Trophoblast cell (in vitro differentiated cells and primary cell): ENCODE measurements at regions not wholly inside any gene's neighbourhood (a gene's known extent, or its start where the extent isn't known, plus 50 kb on each side); places are given as distances from the start of the nearest gene placed in this dataset.

Source experiments
- DNase-seq, 2 donors: peaks; one replicate each; pipeline ENCODE4 v3.0.0-alpha.2; 2016
- H2AFZ ChIP-seq: 2 replicates; pipeline ENCODE4 v1.6.1; 2013; ENCODE audit warnings: low read length, moderate library complexity, mild to moderate bottlenecking; ENCODE audit not compliant: insufficient read depth, poor library complexity
- H2AK5ac ChIP-seq: 2 replicates; pipeline ENCODE4 v1.6.1; 2013; ENCODE audit warnings: mild to moderate bottlenecking, low read length
- H2BK120ac ChIP-seq: 2 replicates; pipeline ENCODE4 v1.6.1; 2013; ENCODE audit warnings: low read length, mild to moderate bottlenecking, moderate library complexity; ENCODE audit not compliant: insufficient read depth, poor library complexity
- H2BK12ac ChIP-seq: 2 replicates; pipeline ENCODE4 v1.6.1; 2013; ENCODE audit warnings: mild to moderate bottlenecking, low read length, moderate library complexity
- H2BK5ac ChIP-seq: 2 replicates; pipeline ENCODE4 v1.6.1; 2013; ENCODE audit warnings: low read length, low read depth, moderate library complexity, mild to moderate bottlenecking; ENCODE audit not compliant: poor library complexity
- H3K14ac ChIP-seq: 2 replicates; pipeline ENCODE4 v1.6.1; 2013; ENCODE audit warnings: mild to moderate bottlenecking, low read length
- H3K18ac ChIP-seq: 2 replicates; pipeline ENCODE4 v1.6.1; 2013; ENCODE audit warnings: mild to moderate bottlenecking, low read length
- H3K23ac ChIP-seq: 2 replicates; pipeline ENCODE4 v1.6.1; 2013; ENCODE audit warnings: low read length
- H3K27ac ChIP-seq: 2 replicates; pipeline ENCODE4 v1.5.1; 2013; ENCODE audit warnings: low read depth, mild to moderate bottlenecking, inconsistent platforms, low read length, moderate library complexity
- H3K27me3 ChIP-seq: 2 replicates; pipeline ENCODE4 v1.6.1; 2013; ENCODE audit warnings: inconsistent platforms, mild to moderate bottlenecking, low read length, moderate library complexity; ENCODE audit not compliant: insufficient read depth
- H3K36me3 ChIP-seq, 2 experiments: 1 replicate in 1 of 2; 2 replicates in 1 of 2; pipeline ENCODE4 v1.6.1; 2013; ENCODE audit warnings: low read length in 2 of 2, mild to moderate bottlenecking in 2 of 2, moderate library complexity in 1 of 2; ENCODE audit not compliant: insufficient read depth in 2 of 2, control insufficient read depth in 1 of 2
- H3K4ac ChIP-seq: 2 replicates; pipeline ENCODE4 v1.6.1; 2013; ENCODE audit warnings: low read depth, mild to moderate bottlenecking, low read length, moderate library complexity
- H3K4me1 ChIP-seq, 2 experiments: 1 replicate in 1 of 2; 2 replicates in 1 of 2; pipeline ENCODE4 v1.6.1; 2013; ENCODE audit warnings: low read length in 2 of 2, mild to moderate bottlenecking in 2 of 2, moderate library complexity in 1 of 2; ENCODE audit not compliant: insufficient read depth in 2 of 2, control insufficient read depth in 1 of 2
- H3K4me2 ChIP-seq: 2 replicates; pipeline ENCODE4 v1.6.1; 2013; ENCODE audit warnings: inconsistent platforms, mild to moderate bottlenecking, low read length, moderate library complexity
- H3K4me3 ChIP-seq: 2 replicates; pipeline ENCODE4 v1.5.1; 2013; ENCODE audit warnings: mild to moderate bottlenecking, low read depth, low read length, inconsistent platforms
- H3K79me1 ChIP-seq: one replicate; pipeline ENCODE4 v1.6.1; 2013; ENCODE audit warnings: low read length
- H3K79me2 ChIP-seq: 2 replicates; pipeline ENCODE4 v1.6.1; 2013; ENCODE audit warnings: low read length, mild to moderate bottlenecking; ENCODE audit not compliant: control insufficient read depth, insufficient read depth, poor library complexity
- H3K9ac ChIP-seq: 2 replicates; pipeline ENCODE4 v1.6.1; 2013; ENCODE audit warnings: mild to moderate bottlenecking, low read length
- H3K9me3 ChIP-seq: 2 replicates; pipeline ENCODE4 v1.6.1; 2013; ENCODE audit warnings: low read depth, mild to moderate bottlenecking, control low read depth, inconsistent platforms, low read length; ENCODE audit not compliant: insufficient read depth
- H4K12ac ChIP-seq: 2 replicates; pipeline ENCODE4 v1.6.1; 2013; ENCODE audit warnings: low read depth, mild to moderate bottlenecking, low read length, moderate library complexity
- H4K8ac ChIP-seq: 2 replicates; pipeline ENCODE4 v1.6.1; 2013; ENCODE audit warnings: low read depth, mild to moderate bottlenecking, low read length, moderate library complexity
- H4K91ac ChIP-seq: one replicate; pipeline ENCODE4 v1.6.1; 2013; ENCODE audit warnings: low read depth, mild to moderate bottlenecking, low read length, moderate library complexity
- WGBS: extraction: QIAGEN DNeasy Blood & Tissue Kit; methylation state at CpG from one replicate; pipeline ENCODE4 v1.1.7; 2013; ENCODE audit warnings: missing lambda C conversion rate; ENCODE audit not compliant: insufficient read length, insufficient coverage; ENCODE audit errors: extremely low coverage; 5-methylcytosine and 5-hydroxymethylcytosine counted together

DNA sequence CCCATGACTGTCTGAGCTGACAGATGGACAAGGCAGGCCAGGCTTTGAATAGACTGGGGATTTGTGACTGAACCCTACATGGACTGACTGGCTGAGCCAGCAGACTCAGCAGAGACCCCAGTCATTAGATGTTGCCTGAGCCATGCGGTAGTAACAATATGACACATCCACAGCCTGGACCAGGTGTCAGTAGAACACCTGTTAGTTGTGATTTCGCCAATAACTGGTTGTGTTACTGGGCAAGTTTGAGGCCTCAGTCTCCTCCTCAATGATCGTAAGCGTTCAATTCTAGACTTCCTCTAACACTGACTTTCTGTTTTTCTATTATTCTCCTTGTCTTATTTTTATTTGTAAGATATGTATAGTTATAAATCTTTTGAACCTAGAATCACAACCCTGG, 311.9 kb upstream of the MAP3K7 start:
- DNase-seq = no peak
- Histone ChIP-seq H3K14ac (no peak overlapping the region), H2AFZ (no peak overlapping the region), H3K4me3 (no peak overlapping the region), H3K18ac (no peak overlapping the region), H3K4ac (no peak overlapping the region), H2AK5ac (no peak overlapping the region), H4K91ac (no peak overlapping the region), H2BK12ac (no peak overlapping the region), H2BK5ac (no peak overlapping the region), H3K9me3 (no peaks in the 10 kb centered on the region), H3K4me1 (peaks cover 0 to 2% of the 10 kb centered on the region in 2 experiments), H3K79me1 (no peaks in the 10 kb centered on the region), H2BK120ac (no peak overlapping the region), H3K4me2 (no peak overlapping the region), H3K9ac (no peak overlapping the region), H3K79me2 (no peaks in the 10 kb centered on the region), H3K23ac (no peak overlapping the region), H4K8ac (no peak overlapping the region), H3K27ac (no peak overlapping the region), H3K27me3 (no peaks in the 10 kb centered on the region), H3K36me3 (no peaks in the 10 kb centered on the region), H4K12ac (no peak overlapping the region)
- no CpG with 5 or more reads among the region's 4 CpGs for WGBS

DNA sequence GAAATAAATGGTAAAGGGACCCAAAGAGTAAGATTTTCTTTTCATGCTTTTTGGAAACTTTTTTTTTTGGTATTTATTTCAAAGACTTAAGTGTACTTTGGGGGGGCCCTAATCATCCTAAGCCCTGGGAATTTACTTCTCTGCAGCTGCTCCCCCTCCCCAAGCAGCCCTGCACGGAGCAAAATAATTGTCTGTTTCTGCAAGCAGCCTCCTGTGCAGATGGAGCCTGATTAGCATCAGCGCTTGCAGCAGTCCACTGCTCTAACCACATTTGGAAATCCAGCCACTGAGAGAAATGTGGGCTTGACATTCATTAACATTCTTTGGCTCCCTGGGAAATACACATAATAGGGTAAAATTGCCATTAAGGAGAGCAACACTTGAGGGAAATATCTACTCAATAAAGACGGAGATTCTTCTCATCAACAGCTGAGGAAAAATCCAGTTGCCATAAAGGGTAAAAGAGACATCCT, 309.2 kb upstream of the MAP3K7 start:
- DNase-seq = peak; percentile 4 to 23
- Histone ChIP-seq H3K27me3 (no peaks in the 10 kb centered on the region), H3K4me3 (no peak overlapping the region), H3K23ac (no peak overlapping the region), H3K4ac (no peak overlapping the region), H4K8ac (no peak overlapping the region), H2BK5ac (no peak overlapping the region), H3K9me3 (no peaks in the 10 kb centered on the region), H4K91ac (no peak overlapping the region), H4K12ac (no peak overlapping the region), H3K79me2 (no peaks in the 10 kb centered on the region), H3K4me1 (peaks cover 0 to 2% of the 10 kb centered on the region in 2 experiments), H3K79me1 (no peaks in the 10 kb centered on the region), H3K18ac (no peak overlapping the region), H3K9ac (no peak overlapping the region), H2BK120ac (no peak overlapping the region), H2AK5ac (no peak overlapping the region), H3K14ac (no peak overlapping the region), H2AFZ (no peak overlapping the region), H3K27ac (no peak overlapping the region), H3K36me3 (no peaks in the 10 kb centered on the region), H3K4me2 (no peak overlapping the region), H2BK12ac (no peak overlapping the region)
- no CpG with 5 or more reads among the region's 3 CpGs for WGBS

DNA sequence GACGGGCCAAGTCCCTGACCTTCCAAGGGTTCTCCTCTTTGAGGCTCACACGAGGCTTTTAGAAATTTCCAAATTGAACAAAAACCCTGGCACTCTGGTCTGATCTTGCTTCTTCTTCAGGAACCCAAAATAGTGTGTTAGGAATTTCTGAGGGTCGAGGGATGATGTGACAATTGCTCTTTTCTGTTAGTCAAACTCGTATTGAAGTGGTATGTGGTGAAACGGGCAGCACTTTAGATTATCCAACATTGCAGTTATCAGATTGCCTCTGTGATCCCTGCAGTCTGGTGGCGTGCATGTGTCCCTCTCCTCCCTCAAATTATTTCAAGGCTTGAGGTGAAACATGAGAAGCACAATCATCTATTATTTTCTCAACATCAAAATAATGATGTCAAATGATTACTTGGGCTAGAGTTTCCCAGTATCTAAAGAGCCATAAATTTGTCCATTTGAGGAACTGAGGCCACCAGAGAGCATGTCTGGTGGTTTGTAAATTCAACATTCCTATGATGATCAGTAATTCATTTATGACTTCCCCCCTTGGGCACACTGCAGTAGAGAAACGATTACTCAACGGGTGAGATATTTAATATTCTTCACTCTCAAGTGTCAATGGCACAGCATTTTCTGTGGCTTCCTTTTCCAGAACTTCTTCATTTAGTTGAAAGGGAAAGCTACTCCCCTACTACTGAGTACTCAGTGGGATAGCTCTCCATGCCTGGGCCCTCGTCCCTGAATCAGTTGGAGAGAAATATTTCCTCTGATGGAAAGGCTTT, 308.6 kb upstream of the MAP3K7 start:
- H4K12ac ChIP-seq = no peak overlapping the region
- no peaks in the 10 kb centered on the region for H3K27me3 ChIP-seq
- no peak overlapping the region for H2BK12ac ChIP-seq
- peaks cover 0 to 2% of the 10 kb centered on the region in 2 experiments for H3K4me1 ChIP-seq
- no peak for DNase-seq
- no peak overlapping the region for H3K4me2 ChIP-seq
- H2AK5ac ChIP-seq = no peak overlapping the region
- H3K36me3 ChIP-seq = no peaks in the 10 kb centered on the region
- H2BK5ac ChIP-seq = no peak overlapping the region
- WGBS = no CpG with 5 or more reads among the region's 9 CpGs
- H3K4me3 ChIP-seq = no peak overlapping the region
- H3K79me2 ChIP-seq = no peaks in the 10 kb centered on the region
- H3K18ac ChIP-seq = no peak overlapping the region
- H2AFZ ChIP-seq = no peak overlapping the region
- H4K8ac ChIP-seq = no peak overlapping the region
- H3K23ac ChIP-seq = no peak overlapping the region
- no peak overlapping the region for H4K91ac ChIP-seq
- H3K9me3 ChIP-seq = no peaks in the 10 kb centered on the region
- H2BK120ac ChIP-seq = no peak overlapping the region
- H3K9ac ChIP-seq = no peak overlapping the region
- no peak overlapping the region for H3K27ac ChIP-seq
- no peak overlapping the region for H3K4ac ChIP-seq
- H3K79me1 ChIP-seq = no peaks in the 10 kb centered on the region
- no peak overlapping the region for H3K14ac ChIP-seq

DNA sequence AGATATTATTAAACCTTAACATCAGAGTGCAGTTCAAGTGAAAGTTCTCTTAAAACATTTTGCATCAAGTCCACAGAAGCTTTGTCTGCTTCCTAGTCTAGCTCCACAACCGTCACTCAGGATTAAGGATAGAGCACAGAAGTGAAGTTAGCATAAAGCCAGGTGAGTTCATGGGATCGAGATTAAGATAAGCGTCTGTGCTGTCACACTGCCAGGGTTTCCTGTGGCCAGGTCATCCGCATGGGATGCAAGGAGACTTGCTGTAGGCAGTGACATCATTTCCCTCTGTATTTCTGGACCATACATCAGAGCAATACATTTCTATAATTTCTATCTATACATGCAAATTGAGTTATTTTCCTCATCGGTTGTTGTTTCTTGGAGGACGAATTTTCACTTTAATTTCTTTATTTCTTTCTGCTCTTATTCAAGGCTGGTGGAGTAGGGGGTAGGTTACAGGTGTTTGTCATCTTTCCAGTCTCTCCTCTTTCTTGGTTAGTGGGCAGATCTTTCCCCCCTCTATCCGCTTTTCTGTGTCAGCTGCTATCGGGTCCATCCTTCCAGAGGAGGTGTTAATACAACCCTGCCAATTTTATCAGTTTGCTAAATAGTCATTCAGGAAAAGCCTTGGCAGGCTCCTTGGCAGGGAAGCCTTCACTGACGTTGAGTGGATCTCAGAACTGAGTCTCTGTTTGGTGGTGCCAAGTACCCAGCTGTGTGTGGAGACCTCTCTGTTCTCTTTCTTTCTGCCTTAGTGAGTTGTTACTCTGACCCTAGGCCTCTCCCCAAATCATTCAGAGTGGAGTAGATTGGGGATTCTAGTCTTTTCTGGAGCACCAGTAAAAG, 307.6 kb upstream of the MAP3K7 start:
- peaks cover 0 to 2% of the 10 kb centered on the region in 2 experiments for H3K4me1 ChIP-seq

More for the DNA sequence above, 307.6 kb upstream of the MAP3K7 start:
- Histone ChIP-seq H4K12ac (no peak overlapping the region), H3K9me3 (no peaks in the 10 kb centered on the region), H3K9ac (no peak overlapping the region), H2BK5ac (no peak overlapping the region), H2AFZ (no peak overlapping the region), H2BK120ac (no peak overlapping the region), H4K8ac (no peak overlapping the region), H3K36me3 (no peaks in the 10 kb centered on the region), H2AK5ac (no peak overlapping the region), H3K23ac (no peak overlapping the region), H3K27me3 (no peaks in the 10 kb centered on the region), H3K79me1 (no peaks in the 10 kb centered on the region), H3K79me2 (no peaks in the 10 kb centered on the region), H3K4ac (no peak overlapping the region), H3K4me2 (no peak overlapping the region), H3K14ac (no peak overlapping the region), H2BK12ac (no peak overlapping the region), H3K4me3 (no peak overlapping the region), H4K91ac (no peak overlapping the region), H3K18ac (no peak overlapping the region), H3K27ac (no peak overlapping the region)
- WGBS = no CpG with 5 or more reads among the region's 9 CpGs
- no peak for DNase-seq
